Parathyroid adenoma (tissue), 2 donors: ENCODE measurements at regions not wholly inside any gene's neighbourhood (a gene's known extent, or its start where the extent isn't known, plus 50 kb on each side); places are given as distances from the start of the nearest gene placed in this dataset.

Source experiments
- H2AFZ ChIP-seq: fragments of 300-600 bp; sonication (generic); one replicate; pipeline ENCODE4 v1.7.0; 2017; ENCODE audit warnings: antibody characterized with exemption, mild to moderate bottlenecking
- H3K27ac ChIP-seq: fragments of 300-600 bp; sonication (generic); one replicate; pipeline ENCODE4 v1.7.0; 2017
- H3K27me3 ChIP-seq: fragments of 300-600 bp; sonication (generic); one replicate; pipeline ENCODE4 v1.7.0; 2017; ENCODE audit warnings: low read length; ENCODE audit not compliant: control insufficient read depth, insufficient read depth
- H3K36me3 ChIP-seq: fragments of 300-600 bp; sonication (generic); one replicate; pipeline ENCODE4 v1.7.0; 2017; ENCODE audit warnings: low read length; ENCODE audit not compliant: control insufficient read depth, insufficient read depth
- H3K4me1 ChIP-seq: fragments of 300-600 bp; sonication (generic); one replicate; pipeline ENCODE4 v1.7.0; 2017; ENCODE audit warnings: control low read depth
- H3K4me2 ChIP-seq: fragments of 300-600 bp; sonication (generic); one replicate; pipeline ENCODE4 v1.7.0; 2017; ENCODE audit warnings: low read length
- H3K4me3 ChIP-seq: fragments of 300-600 bp; sonication (generic); one replicate; pipeline ENCODE4 v1.7.0; 2017; ENCODE audit warnings: low read depth, low read length
- H3K79me2 ChIP-seq: fragments of 300-600 bp; sonication (generic); one replicate; pipeline ENCODE4 v1.7.0; 2017; ENCODE audit warnings: control low read depth
- H3K9ac ChIP-seq: fragments of 300-600 bp; sonication (generic); one replicate; pipeline ENCODE4 v1.7.0; 2017; ENCODE audit warnings: mild to moderate bottlenecking
- H3K9me3 ChIP-seq: fragments of 300-600 bp; sonication (generic); one replicate; pipeline ENCODE4 v1.7.0; 2017; ENCODE audit warnings: low read length; ENCODE audit not compliant: control insufficient read depth
- CTCF ChIP-seq: fragments of 300-600 bp; sonication (generic); IDR thresholded peaks from one replicate; pipeline ENCODE4 v1.7.0; 2017; ENCODE audit warnings: antibody characterized with exemption, mild to moderate bottlenecking
- donor health status: primary hyperparathyroidism.

- Histone ChIP-seq H3K79me2 (no peaks in the 10 kb centered on the region), H2AFZ (no peak overlapping the region), H3K27me3 (no peaks in the 10 kb centered on the region), H3K4me3 (no peak overlapping the region), H3K9me3 (no peaks in the 10 kb centered on the region), H3K36me3 (no peaks in the 10 kb centered on the region), H3K9ac (no peak overlapping the region), H3K4me2 (no peak overlapping the region), H3K4me1 (no peaks in the 10 kb centered on the region), H3K27ac (no peak overlapping the region)
- TF ChIP-seq CTCF = no peak
These were observed 278.6 kb downstream of the COL12A1 start for GRCh38 chr6:74927299-74927698.

- H3K27me3 ChIP-seq = no peaks in the 10 kb centered on the region
- no peak overlapping the region for H3K4me2 ChIP-seq
- no peak overlapping the region for H3K27ac ChIP-seq
- no peak overlapping the region for H3K4me3 ChIP-seq
- H3K36me3 ChIP-seq = no peaks in the 10 kb centered on the region
- no peaks in the 10 kb centered on the region for H3K79me2 ChIP-seq
- H2AFZ ChIP-seq = no peak overlapping the region
- H3K9ac ChIP-seq = no peak overlapping the region
- no peaks in the 10 kb centered on the region for H3K4me1 ChIP-seq
- H3K9me3 ChIP-seq = no peaks in the 10 kb centered on the region
- no peak for TF ChIP-seq CTCF
These were observed 280.2 kb downstream of the COL12A1 start for GRCh38 chr6:74925683-74926082.

GRCh38 chr6:74914888-74915287 lies 291.0 kb downstream of the COL12A1 start:
- H3K4me1 ChIP-seq = no peaks in the 10 kb centered on the region

GRCh38 chr6:74912234-74912633 lies 293.6 kb downstream of the COL12A1 start:
- Histone ChIP-seq H3K4me1 (no peaks in the 10 kb centered on the region), H3K27ac (no peak overlapping the region), H3K27me3 (no peaks in the 10 kb centered on the region), H3K36me3 (no peaks in the 10 kb centered on the region), H3K9me3 (no peaks in the 10 kb centered on the region), H3K4me3 (no peak overlapping the region), H3K4me2 (no peak overlapping the region), H3K9ac (no peak overlapping the region), H3K79me2 (no peaks in the 10 kb centered on the region), H2AFZ (no peak overlapping the region)
- no peak for TF ChIP-seq CTCF

More at GRCh38 chr6:74914888-74915287, 291.0 kb downstream of the COL12A1 start:
- Histone ChIP-seq H2AFZ (no peak overlapping the region), H3K36me3 (no peaks in the 10 kb centered on the region), H3K27ac (no peak overlapping the region), H3K27me3 (no peaks in the 10 kb centered on the region), H3K79me2 (no peaks in the 10 kb centered on the region), H3K4me3 (no peak overlapping the region), H3K9me3 (no peaks in the 10 kb centered on the region), H3K9ac (no peak overlapping the region), H3K4me2 (no peak overlapping the region)
- TF ChIP-seq CTCF = no peak

- H3K27ac ChIP-seq = no peak overlapping the region
- H2AFZ ChIP-seq = no peak overlapping the region
- H3K9me3 ChIP-seq = no peaks in the 10 kb centered on the region
- no peak overlapping the region for H3K4me3 ChIP-seq
- H3K9ac ChIP-seq = no peak overlapping the region
- H3K27me3 ChIP-seq = no peaks in the 10 kb centered on the region
- no peaks in the 10 kb centered on the region for H3K36me3 ChIP-seq
- no peak overlapping the region for H3K4me2 ChIP-seq
- no peak for TF ChIP-seq CTCF
- no peaks in the 10 kb centered on the region for H3K4me1 ChIP-seq
- no peaks in the 10 kb centered on the region for H3K79me2 ChIP-seq
These were observed 303.0 kb downstream of the COL12A1 start for GRCh38 chr6:74902846-74903245.
